ENCODE measurements at regions not wholly inside any gene's neighbourhood (a gene's known extent, or its start where the extent isn't known, plus 50 kb on each side); places are given as distances from the start of the nearest gene placed in this dataset.

- TF ChIP-seq NANOG (IDR thresholded peaks at IDR 0.05; ENCODE audit: insufficient read depth, low read depth, low read length, poor library complexity, severe bottlenecking) (no peak), BACH1 (IDR thresholded peaks at IDR 0.05; ENCODE audit: low read length) (peak; percentile 82), USF2 (IDR thresholded peaks at IDR 0.05; ENCODE audit: low read length) (peak; percentile 56), MAX (IDR thresholded peaks at IDR 0.05) (0 out of 2 replicates have a peak, but pooled peaks have one; percentile 6)
- Histone ChIP-seq H2BK120ac (replicated peaks; ENCODE audit: low read depth, low read length) (no peak overlapping the region), H3K23me2 (ENCODE audit: low read depth, low read length) (no peaks in the 10 kb centered on the region), H3K9me3 (ENCODE audit: insufficient read depth in 2 of 2, low read depth in 1 of 2, low read length in 1 of 2) (no peaks in the 10 kb centered on the region), H4K8ac (ENCODE audit: extremely low read depth, insufficient read depth, low read length) (no peak overlapping the region), H2BK5ac (ENCODE audit: low read depth, low read length) (no peak overlapping the region; the same call in 1 of the 2 replicates), H4K5ac (ENCODE audit: insufficient read length, low read depth, low read length) (no peak overlapping the region), H3K18ac (ENCODE audit: extremely low read depth, low read length) (no peak overlapping the region; the same call in 1 of the 2 replicates), H2BK12ac (ENCODE audit: low read depth, low read length) (peak overlapping the region; percentile 5), H3K36me3 (ENCODE audit: control insufficient read depth in 2 of 4, insufficient read depth in 4 of 4, low read length in 3 of 4) (no peaks in the 10 kb centered on the region), H4K20me1 (replicated peaks in 1 of 2; ENCODE audit: control insufficient read depth in 1 of 2, insufficient read depth in 2 of 2, low read length in 2 of 2) (no peaks in the 10 kb centered on the region), H2AK5ac (ENCODE audit: low read depth, low read length) (no peak overlapping the region), H3K9ac (replicated peaks in 1 of 4; ENCODE audit: extremely low read depth in 1 of 4, low read depth in 3 of 4, low read length in 3 of 4) (no peak overlapping the region), H3K79me1 (ENCODE audit: low read depth, low read length) (no peaks in the 10 kb centered on the region), H2BK15ac (ENCODE audit: low read length) (no peak overlapping the region), H3K4ac (replicated peaks; ENCODE audit: insufficient read length, low read depth, low read length) (no peak overlapping the region), H4K91ac (replicated peaks; ENCODE audit: insufficient read length, low read length) (no peak overlapping the region), H2AFZ (ENCODE audit: low read length) (0 out of 2 replicates have a peak overlapping the region, but pooled peaks have one; percentile 61), H3K4me3 (ENCODE audit: extremely low read depth in 1 of 4, insufficient read depth in 2 of 4, low read depth in 3 of 4, low read length in 4 of 4) (no peak overlapping the region), H3K4me1 (replicated peaks in 1 of 4; ENCODE audit: control insufficient read depth in 3 of 4, insufficient read depth in 4 of 4, low read length in 3 of 4) (peaks cover 0 to 24% (median 11%) of the 10 kb centered on the region in 4 experiments; a peak in 3 of 7 replicates), H3K23ac (ENCODE audit: insufficient read length) (no peak overlapping the region), H3K14ac (ENCODE audit: insufficient read length) (no peak overlapping the region), H3K4me2 (ENCODE audit: insufficient read depth in 1 of 2, low read depth in 2 of 2, low read length in 2 of 2) (no peak overlapping the region), H3K27ac (ENCODE audit: low read depth, low read length) (no peak overlapping the region), H3K27me3 (replicated peaks in 1 of 4; ENCODE audit: control insufficient read depth in 3 of 4, extremely low read depth in 1 of 4, insufficient read depth in 3 of 4, low read length in 3 of 4) (no peaks in the 10 kb centered on the region), H2BK20ac (ENCODE audit: low read length) (no peak overlapping the region), H3K56ac (replicated peaks; ENCODE audit: insufficient read length, low read depth, low read length) (no peak overlapping the region), H3K79me2 (ENCODE audit: control insufficient read depth in 1 of 2, insufficient read depth in 2 of 2, low read length in 2 of 2) (no peaks in the 10 kb centered on the region)
- CTCF ChIA-PET (ENCODE audit: partially characterized antibody), result interaction anchor here (0.6 to 1.4 kb wide), 2 partner anchors 18 to 191 kb away, joined by 3 to 4 read pairs; no protein-coding TSS in a partner anchor
- FAIRE-seq (no peak), DNase-seq (ENCODE audit: low read depth in 1 of 2, low spot score in 2 of 2) (no peak)
- WGBS, 2 experiments (ENCODE audit: extremely low coverage in 1 of 2, insufficient coverage in 1 of 2, insufficient read length in 1 of 2, insufficient replicate concordance in 2 of 2, low coverage in 1 of 2, low lambda C conversion rate in 2 of 2, missing lambda C conversion rate in 1 of 2), result 72% methylated on average over 2 of the region's 2 CpGs; no CpG with 5 or more reads in 1 of the 2 experiments
- POLR2A ChIA-PET (ENCODE audit: partially characterized antibody), result no interaction called here
Observed at GRCh38 chr5:96146675-96147074, 185.0 kb upstream of the ELL2 start.

Measured in H1 (cell line).